ENCODE measurements at regions not wholly inside any gene's neighbourhood (a gene's known extent, or its start where the extent isn't known, plus 50 kb on each side); places are given as distances from the start of the nearest gene placed in this dataset.
"Not testable (repeated sequence)": the region's sequence is repeated elsewhere in the genome, so short reads cannot be mapped to it uniquely, and the experiment has no call there.

DNA sequence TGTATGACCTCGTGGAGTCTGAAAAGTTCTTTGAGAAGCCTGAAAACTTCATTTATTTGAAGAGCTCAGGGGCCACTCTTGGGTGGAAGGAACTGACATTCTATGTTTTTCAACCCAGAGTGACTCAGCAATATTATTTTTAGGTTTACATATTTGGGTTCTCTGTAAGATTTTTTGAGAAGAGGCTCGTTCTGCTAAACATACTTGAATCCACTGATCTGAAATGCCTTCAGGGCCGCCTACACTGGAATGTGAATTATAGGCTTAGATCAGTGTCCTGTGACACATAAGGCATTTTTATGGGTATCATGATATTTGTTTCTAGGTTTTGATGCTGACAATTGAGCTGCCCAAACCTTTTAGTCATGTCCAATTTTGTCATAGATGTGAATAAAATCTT is 86.2 kb downstream of the PSAT1 start:
- FAIRE-seq: no peak
- DNase-seq (ENCODE audit: insufficient read length, low spot score): peak; percentile 12

DNA sequence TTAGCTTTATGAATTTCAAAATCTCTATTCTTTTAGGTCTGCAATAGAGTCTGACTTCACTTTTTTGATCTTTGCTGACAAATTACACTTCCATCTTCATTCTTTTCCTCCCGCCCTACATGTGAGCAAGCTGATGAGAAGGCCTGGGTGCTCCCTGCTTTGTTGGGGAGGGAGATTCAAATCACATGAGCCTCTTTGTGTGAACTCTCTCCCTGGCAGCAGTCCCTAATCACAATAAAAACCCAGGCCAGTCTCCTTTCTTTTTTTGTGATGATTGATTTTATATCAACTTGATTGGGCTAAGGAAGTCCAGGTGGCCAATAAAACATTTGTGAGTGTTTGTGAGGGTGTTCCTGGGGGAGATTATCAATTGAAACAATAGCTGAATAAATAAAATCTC is 89.4 kb downstream of the PSAT1 start:
- no peak for DNase-seq (ENCODE audit: insufficient read length, low spot score)
- no peak for FAIRE-seq

DNA sequence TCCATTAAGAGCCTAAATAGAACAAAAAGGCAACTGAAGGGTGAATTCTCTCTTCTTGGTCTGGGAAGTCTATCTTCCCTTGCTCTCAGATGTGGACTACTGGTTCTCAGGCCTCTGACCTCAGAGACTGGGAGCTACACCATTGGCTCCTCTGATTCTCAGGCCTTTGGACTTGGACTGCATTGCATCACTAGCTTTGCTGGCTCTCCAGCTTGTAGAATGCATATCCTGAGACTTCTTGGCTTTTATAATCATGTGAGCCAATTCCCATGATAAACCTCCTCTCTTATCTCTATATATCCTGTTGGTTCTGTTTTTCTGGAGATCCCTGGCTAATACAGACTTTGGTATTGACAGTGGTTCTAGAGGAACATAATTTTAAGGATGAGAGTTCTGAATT is 89.8 kb downstream of the PSAT1 start:
- DNase-seq (ENCODE audit: insufficient read length, low spot score): no peak
- FAIRE-seq: no peak

DNA sequence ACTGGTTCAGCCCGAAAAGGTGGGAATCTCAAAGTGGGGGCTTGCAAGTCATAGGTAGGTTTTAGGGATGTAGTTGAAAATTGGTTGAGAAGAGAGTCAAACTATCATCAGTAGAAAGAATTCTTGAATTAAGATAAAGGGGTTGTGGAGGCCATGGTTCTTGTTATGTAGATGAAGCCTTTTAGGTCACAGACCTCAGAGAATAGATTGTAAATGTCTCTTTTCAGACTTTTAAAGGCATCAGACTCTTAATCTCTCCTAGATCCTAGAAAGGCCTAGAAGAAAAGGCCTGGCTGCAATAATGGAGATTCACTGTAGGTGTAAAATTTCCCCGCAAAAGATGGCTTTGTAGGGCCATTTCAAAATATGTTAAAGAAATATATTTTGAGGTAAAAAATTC is 96.4 kb downstream of the PSAT1 start:
- no peak for FAIRE-seq

DNA sequence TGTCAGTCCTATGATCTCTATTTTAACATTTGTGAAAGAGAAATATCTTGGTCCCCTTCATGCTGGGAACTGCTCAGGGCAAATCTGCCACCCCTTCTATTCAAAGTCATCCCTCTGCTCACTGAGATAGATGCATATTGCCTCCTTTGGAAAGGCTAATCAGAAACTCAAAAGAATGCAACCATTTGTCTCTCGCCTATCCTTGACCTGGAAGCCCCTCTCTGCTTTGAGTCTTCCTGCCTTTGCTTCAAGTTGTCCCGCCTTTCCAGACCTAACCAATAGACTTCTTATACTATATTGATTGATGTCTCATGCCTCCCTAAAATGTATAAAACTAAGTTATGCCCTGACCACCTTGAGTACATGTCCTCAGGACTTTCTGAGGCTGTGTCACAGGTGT is 97.0 kb downstream of the PSAT1 start:
- no peak for DNase-seq (ENCODE audit: insufficient read length, low spot score)
- no peak for FAIRE-seq

More for the DNA sequence above, 96.4 kb downstream of the PSAT1 start:
- DNase-seq (ENCODE audit: insufficient read length, low spot score): no peak

DNA sequence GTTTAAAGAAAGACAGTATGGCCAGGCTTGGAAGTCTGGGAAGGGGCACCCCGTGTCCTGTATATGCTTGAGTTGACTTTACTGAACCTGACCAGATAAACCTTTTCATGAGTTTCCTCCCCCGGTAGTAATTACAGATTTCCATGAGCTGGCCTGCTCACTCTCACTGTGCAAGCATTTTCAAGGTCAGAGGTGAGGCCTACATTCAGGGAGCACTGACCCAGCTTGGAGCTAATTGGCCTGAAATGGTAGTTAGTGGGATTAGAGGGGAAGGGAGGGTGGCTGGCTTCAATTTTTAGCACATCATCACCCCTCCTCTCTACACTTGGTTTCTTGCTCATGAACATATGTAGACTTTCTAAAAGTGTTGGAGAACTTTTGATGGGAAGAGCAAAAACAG is 99.2 kb downstream of the PSAT1 start:
- DNase-seq (ENCODE audit: insufficient read length, low spot score) (no peak), FAIRE-seq (no peak)

DNA sequence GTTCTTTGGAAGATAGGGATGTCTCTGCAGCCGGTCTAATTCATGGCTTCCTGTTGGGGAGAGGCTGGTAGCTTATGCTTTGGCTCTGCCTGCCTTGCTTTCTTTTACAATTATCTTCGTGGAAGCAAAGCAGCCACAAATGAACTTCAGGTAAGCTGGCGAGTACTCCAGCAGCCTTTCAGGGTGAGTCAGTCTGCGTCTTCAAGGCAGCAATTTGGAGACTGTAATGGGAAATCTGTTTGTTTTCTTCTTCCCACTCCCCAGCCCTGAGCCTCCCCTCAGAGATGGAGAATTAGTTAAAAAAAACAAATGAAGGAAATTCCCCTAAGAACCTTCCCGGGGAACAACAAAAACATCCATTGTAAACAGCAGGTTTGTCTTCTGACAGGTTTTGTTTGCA is 100.1 kb downstream of the PSAT1 start:
- FAIRE-seq: no peak

DNA sequence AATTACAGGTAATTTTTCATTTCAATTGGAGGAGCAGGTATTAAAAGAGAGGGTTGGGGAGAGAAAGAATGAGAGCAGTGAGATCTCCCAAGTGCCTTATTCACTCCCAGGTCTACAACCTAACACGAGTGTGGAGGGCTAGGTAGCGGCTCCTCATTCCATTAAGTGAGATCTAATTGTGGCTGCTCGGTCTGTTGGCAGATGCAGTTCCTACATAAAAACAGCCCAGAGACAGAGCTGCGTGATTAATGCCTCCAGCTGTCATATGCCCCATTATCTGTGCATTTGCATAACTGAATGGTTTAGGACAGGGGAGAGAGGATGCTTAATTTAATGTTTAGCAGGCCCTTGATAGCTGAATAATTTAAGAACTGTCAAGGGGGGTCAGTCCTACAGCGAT is 100.5 kb downstream of the PSAT1 start:
- DNase-seq (ENCODE audit: insufficient read length, low spot score) (no peak), FAIRE-seq (no peak)

More for the DNA sequence above, 100.1 kb downstream of the PSAT1 start:
- no peak for DNase-seq (ENCODE audit: insufficient read length, low spot score)

DNA sequence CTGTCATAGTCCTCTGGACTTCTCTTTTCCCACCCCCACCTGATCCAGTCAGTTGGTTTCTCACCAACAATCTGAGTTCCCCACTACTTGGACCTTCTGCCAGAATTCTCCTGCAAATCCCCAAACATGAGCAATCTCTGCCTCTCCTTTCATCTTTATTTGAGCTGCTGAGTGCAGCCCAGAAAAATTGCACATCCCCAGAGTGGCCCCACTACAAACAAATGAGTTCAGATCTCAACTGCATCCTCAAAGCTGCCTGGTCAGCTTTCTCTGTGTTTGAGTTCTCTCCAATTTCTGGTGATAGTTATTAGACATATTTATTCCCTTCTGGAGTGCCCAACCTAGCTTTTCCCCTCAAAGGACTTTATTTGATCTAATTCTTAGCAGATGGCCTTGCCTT is 102.2 kb downstream of the PSAT1 start:
- no peak for DNase-seq (ENCODE audit: insufficient read length, low spot score)
- no peak for FAIRE-seq

DNA sequence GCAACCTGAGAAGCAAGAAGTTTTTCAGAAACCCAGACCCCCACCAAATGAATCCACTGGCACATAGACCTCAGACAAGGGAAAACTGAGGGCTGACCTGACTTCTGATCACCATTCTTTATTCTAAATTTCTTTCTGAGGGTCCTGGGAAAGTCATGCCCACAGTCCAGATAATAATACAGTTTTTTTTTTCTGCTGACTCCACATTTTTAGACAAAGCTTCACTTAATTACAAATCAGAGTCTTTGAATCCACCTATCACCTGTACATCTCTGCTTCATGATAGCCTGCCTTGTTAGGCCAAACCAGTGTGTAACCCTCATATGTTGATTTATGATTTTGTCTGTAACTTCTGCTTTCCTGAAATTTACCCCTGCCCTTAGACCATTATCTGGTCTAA is 103.6 kb downstream of the PSAT1 start:
- FAIRE-seq: no peak
- no peak for DNase-seq (ENCODE audit: insufficient read length, low spot score)

DNA sequence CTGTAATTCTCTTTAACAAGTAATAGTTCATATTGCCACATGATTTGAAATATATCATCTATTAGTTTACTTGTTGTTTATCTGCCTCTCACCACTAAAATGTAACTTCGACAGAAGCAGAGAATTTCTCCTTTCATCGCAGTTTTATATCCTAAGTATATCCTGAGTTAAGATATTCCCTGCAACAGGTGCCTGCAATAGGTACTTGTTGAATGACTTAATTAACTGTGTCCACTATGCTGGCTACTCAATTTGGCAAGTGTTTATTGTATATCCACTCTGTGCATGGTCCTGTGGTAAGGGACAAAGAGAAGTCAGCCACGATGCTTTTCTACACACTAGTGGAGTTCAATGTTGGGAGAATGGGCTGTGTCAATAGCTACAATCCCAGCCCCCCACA is 108.5 kb downstream of the PSAT1 start:
- no peak for FAIRE-seq

DNA sequence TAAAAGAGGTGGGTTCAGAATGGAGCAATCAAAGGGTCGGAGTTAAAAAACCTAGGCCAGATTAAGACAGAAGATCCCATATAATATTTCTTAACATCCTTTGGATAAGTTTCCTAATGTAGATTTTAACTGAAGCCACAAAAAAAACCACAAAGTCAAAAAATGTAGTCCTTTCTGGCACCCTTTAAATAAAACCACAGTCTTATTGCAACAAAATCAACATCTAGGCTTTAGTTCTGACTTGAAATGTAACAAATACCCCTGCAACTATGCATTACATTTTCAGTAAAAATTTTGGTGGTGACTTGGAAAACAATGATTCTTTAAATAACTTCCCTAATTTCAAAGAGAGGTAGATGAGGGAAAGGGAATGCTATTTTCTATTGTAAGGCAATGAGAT is 109.2 kb downstream of the PSAT1 start:
- FAIRE-seq (no peak), DNase-seq (ENCODE audit: insufficient read length, low spot score) (no peak)

More for the DNA sequence above, 108.5 kb downstream of the PSAT1 start:
- DNase-seq (ENCODE audit: insufficient read length, low spot score): no peak

DNA sequence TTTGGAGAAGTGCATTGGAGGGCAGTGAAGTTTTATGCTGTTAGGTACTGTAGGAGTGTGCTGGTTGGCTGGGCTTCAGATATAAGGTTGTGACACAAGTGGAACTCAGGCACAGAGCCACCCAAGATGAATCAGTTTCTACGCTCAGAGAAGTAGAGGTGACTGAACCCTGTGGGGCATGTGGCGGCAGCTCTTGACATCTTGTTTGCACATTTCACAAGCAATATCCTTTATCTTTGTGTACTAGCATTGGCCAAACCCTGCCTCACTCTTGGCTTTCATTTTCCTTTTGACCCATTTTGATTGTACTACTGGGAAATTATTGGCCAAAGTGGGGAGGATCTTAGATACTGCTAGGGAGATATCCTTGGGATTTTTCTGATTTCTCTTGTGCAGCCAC is 110.0 kb downstream of the PSAT1 start:
- DNase-seq (ENCODE audit: insufficient read length, low spot score) (no peak), FAIRE-seq (no peak)

DNA sequence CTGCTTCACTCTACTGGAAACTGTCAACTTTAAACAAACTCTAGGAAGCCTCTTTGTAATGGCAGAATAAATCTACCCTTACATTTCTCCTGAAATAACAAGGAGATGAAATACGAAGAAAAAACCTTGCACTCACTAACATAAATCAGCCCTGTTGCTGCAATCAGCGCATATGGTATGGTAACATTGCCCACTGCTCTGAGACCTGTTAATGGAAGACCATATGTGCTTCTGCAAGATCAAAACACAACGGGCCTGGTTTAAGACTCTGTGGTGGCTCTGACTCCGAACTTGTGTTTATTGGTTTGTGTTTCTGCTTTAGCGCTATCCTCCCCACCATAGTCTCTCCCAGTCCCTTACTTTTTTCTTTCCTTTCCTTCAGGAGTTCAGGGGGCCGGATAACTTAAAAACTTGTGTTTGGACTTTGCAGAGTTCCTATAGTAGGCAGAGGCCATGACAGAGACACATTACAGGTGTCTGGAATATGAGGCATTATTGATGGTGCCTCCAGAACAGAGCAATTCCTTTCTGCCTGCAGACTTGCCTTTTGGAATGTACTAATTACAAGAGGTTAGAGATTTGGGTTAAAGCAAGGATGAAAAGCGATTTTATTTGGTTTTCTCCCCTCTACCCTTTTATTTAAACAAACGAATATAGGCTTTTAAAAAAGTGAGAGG is 110.8 kb downstream of the PSAT1 start:
- no peak for FAIRE-seq
- no peak for DNase-seq (ENCODE audit: insufficient read length, low spot score)

DNA sequence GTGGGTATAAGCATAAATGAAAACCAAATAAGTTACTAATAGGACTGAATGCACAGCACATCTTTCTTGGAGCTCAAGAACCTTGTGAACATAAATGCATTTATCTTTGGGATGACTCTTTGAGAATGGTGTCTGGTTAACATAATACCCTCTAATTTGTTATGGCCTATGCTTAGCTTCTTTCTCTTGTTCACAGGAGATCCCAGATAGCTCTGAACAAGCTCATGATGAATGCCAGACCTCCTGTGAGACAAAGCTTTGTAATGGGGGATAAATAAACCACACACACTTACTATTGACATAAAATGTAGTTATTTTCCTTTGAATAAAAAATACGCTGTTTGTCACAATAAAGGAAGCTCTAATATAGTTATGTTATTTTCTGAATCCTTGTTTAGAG is 111.5 kb downstream of the PSAT1 start:
- FAIRE-seq: no peak

DNA sequence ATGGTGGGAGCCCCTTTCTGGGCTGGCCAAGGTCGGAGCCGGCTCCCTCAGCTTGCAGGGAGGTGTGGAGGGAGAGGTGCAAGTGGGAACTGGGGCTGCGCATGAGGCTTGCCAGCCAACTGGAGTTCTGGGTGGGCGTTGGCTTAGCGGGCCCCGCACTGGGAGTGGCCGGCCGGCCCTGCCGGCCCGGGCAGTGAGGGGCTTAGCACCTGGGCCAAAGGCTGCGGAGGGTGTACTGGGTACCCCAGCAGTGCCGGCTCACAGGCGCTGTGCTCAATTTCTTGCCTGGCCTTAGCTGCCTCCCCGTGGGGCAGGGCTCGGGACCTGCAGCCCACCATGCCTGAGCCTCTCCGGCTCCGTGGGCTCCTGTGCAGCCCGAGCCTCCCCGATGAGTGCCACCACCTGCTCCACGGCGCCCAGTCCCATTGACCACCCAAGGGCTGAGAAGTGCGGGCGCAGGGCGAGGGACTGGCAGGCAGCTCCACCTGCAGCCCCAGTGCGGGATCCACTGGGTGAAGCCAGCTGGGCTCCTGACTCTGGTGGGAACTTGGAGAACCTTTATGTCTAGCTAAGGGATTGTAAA is 113.1 kb downstream of the PSAT1 start:
- not testable (repeated sequence) for DNase-seq (ENCODE audit: insufficient read length, low spot score); FAIRE-seq

More for the DNA sequence above, 111.5 kb downstream of the PSAT1 start:
- no peak for DNase-seq (ENCODE audit: insufficient read length, low spot score)

DNA sequence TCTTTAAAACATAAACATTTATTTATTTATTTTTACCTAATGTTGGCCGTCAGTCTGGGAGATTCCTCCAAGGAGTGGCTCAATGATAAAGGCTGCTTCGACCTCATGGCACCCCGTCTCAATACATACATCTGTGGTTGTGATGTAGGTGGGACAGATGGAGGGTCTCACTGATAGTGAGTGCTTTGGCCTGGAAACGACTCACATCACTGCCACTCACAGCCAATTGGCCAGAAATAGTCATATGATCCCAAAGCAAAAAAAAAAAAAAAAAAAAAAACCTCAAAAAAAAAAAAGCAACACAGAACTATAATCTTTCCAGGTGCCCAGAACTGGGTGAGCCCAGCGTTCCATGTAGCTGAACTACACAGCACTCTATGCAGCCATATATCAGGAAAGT is 125.4 kb downstream of the PSAT1 start:
- DNase-seq (ENCODE audit: insufficient read length, low spot score): no peak
- FAIRE-seq: no peak

DNA sequence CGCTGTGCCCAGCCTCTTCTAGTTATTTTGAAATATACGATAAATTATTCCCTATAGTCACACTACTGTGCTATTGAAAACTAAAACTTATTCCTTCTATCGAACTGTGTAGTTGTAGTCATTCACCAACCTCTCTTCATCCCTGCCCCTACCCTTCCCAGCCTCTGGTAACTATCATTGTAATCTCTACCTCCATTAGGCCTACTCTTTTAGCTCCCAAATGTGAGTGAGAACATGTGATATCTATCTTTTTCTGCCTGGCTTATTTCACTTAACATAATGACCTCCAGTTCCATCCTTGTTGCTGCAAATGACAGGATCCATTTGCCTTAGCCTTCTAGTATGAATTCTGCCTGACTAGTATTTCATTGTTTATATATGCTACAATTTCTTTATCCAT is 127.4 kb downstream of the PSAT1 start:
- FAIRE-seq: no peak

DNA sequence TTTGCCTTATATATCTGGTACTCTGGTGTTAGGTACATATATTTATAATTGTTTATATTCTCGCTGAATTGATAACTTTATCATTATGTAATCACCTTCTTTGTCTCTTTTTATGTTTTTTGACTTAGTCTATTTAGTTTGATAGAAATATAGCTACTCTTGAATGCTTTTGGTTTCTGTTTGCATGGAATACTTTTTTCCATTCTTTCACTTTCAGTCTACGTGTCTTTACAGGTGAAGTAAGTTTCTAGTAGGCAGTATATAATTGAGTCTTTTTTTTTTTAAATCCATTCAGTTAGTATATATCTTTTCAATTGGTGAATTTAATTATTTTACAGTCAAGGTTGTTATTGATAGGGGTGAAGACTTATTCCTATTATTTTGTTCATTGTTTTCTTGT is 131.7 kb downstream of the PSAT1 start:
- FAIRE-seq (no peak), DNase-seq (ENCODE audit: insufficient read length, low spot score) (no peak)

More for the DNA sequence above, 127.4 kb downstream of the PSAT1 start:
- no peak for DNase-seq (ENCODE audit: insufficient read length, low spot score)

DNA sequence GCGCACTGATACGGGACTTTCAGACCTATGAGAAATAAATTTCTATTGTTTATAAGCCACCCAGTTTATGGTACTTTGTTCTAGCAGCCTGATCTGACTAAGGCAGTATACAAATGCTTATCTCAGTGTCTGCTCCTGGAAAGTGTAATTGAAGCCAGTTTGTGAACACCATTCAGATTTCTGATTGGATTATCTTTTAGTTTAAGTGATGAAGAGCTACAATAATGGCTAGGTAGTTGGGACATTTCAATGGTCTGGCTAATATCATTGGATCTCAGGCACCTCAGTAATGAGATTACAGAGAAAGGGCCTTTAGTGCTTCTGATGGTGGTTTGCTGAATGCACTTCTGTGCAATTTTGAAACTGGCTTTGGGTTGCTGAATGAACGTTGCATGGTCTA is 133.5 kb downstream of the PSAT1 start:
- DNase-seq (ENCODE audit: insufficient read length, low spot score): no peak
- FAIRE-seq: no peak

DNA sequence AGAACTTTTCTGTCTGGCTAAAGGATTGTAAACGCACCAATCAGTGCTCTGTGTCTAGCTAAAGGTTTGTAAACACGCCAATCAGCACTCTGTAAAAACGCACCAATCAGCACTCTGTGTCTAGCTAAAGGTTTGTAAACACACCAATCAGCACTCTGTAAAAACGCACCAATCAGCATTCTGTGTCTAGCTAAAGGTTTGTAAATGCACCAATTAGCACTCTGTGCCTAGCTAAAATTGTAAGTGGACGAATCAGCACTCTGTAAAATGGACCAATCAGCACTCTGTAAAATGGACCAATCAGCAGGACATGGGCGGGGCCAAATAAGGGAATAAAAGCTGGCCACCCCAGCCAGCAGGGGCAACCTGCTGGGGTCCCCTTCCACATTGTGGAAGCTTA is 134.1 kb downstream of the PSAT1 start:
- DNase-seq (ENCODE audit: insufficient read length, low spot score); FAIRE-seq: not testable (repeated sequence)

DNA sequence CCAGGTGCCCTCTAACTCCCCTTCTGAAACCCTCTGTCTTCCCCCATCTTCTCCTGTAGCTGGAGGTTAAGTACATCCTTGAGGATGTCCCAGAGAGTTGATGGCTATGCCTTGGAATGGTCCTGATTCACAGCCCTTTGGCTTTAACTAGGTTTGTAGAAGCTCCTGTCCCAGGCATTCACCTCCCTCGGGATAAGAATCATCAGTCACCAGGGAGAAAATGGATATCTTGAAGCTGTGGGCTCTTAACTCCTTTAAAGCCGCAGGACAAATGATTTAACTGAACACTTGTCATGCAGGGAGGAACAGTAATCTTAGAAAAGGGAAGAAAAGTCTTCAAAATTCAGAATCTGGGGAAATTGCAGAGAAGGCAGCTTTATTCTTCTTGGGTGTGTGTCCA is 139.9 kb downstream of the PSAT1 start:
- no peak for DNase-seq (ENCODE audit: insufficient read length, low spot score)
- no peak for FAIRE-seq

DNA sequence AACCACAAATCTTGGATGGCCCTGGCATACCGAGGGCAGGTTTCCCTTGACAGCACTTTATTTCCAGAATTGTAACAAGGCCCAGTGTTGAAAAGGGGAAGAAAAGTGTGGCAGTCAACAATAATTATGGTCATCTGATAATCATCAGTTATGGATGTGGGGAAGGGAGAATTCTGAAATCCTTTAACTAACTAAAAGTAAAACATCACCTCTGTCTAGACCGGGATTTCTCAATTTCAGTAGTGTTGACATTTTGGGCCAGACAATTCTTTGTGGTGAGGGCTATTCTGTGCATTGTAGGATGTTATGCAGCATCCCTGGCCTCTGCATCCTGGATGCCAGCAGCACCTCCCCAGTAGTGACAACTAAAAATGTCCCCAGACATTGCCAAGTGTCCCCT is 140.4 kb downstream of the PSAT1 start:
- FAIRE-seq (no peak), DNase-seq (ENCODE audit: insufficient read length, low spot score) (no peak)

All from HTR-8/SVneo (cell line).